HepG2 (cell line): ENCODE measurements at regions not wholly inside any gene's neighbourhood (a gene's known extent, or its start where the extent isn't known, plus 50 kb on each side); places are given as distances from the start of the nearest gene placed in this dataset.

Source experiments
- ARID5B ChIP-seq: IDR thresholded peaks from 2 replicates; pipeline ENCODE4 v1.4.0; 2020; ENCODE audit warnings: mild to moderate bottlenecking, missing genetic modification reagents
- MXI1 ChIP-seq: IDR thresholded peaks from 3 replicates; pipeline ENCODE4 v1.6.1; 2012; ENCODE audit warnings: low read depth, low read length, inconsistent platforms, borderline replicate concordance
- NCOA1 ChIP-seq: sonication (generic); formaldehyde crosslinking; IDR thresholded peaks from 2 replicates; pipeline ENCODE4 v1.9.0; 2021; ENCODE audit warnings: missing genetic modification reagents
- SSRP1 ChIP-seq: IDR thresholded peaks from 2 replicates; pipeline ENCODE4 v1.6.1; 2016; ENCODE audit warnings: control low read depth
- ZMAT5 ChIP-seq: sonication (generic); formaldehyde crosslinking; IDR thresholded peaks from 2 replicates; pipeline ENCODE4 v1.5.0; 2020; ENCODE audit warnings: mild to moderate bottlenecking, low read depth, missing genetic modification reagents, borderline replicate concordance
- ZNF354B ChIP-seq: sonication (generic); formaldehyde crosslinking; IDR thresholded peaks from 2 replicates; pipeline ENCODE4 v1.8.0; 2022; ENCODE audit warnings: mild to moderate bottlenecking, missing genetic modification reagents
- ZNF724P ChIP-seq: sonication (generic); formaldehyde crosslinking; IDR thresholded peaks from 2 replicates; pipeline ENCODE4 v1.8.0; 2022; ENCODE audit warnings: missing genetic modification reagents, borderline replicate concordance

DNA sequence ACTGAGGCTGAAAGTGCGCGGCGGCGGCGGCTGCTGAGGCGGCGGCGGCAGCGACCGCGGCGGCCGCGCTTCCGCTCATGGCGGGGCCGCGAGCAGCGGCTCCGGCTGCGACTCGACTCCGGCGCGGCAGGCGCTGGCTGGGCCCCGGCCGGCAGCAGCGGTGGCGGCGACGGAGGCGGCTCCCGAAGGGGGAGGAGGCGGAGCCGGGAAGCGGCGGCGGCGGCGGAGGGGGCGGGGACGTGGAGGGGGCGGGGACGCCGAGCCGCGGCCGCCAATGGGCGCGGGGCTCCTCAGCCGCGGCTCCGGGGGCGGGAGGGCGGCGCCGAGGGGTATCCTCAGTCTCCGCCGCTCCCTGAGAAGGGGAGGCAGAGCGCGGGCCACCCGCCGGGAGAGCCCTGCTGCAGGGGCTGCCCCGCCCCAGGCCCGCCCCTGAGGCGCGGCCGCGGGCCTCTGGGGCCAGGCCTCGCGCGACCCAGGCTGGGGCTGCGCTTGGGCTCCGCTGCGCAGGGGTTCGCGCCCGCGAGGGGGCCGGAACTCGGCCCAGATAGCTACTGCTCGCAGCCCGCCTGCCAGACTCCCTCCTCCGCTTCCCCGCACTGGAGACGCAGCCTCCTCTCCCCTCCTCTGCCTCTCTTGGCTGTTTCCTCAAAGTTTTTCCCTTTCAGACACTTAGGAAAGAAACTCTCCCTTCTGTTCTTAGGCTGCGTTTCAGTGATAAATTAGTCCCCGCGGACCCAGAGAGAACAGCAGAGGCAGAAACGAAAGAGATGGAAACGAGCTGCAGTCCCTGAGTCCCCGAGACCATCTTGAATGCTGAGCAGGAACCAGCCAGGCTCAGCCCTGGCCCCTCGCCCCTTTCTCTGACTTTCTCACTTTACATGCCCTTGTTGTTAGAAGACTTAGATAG is 85.0 kb upstream of the MELK start (continued):
- no peak; the same call in 2 of the 3 replicates for TF ChIP-seq MXI1
- TF ChIP-seq NCOA1 (CRISPR knock-in tag) = no peak; the same call in 1 of the 2 replicates
- peak; percentile 27; the same call in 1 of the 2 replicates for TF ChIP-seq ARID5B (CRISPR knock-in tag)
- TF ChIP-seq SSRP1 (CRISPR knock-in tag) = no peak
- TF ChIP-seq ZMAT5 (CRISPR knock-in tag) = no peak
- TF ChIP-seq ZNF724P (CRISPR knock-in tag) = peak; percentile 60; the same call in 1 of the 2 replicates
- no peak for TF ChIP-seq ZNF354B
